ENCODE measurements at regions not wholly inside any gene's neighbourhood (a gene's known extent, or its start where the extent isn't known, plus 50 kb on each side); places are given as distances from the start of the nearest gene placed in this dataset.
"Not testable (repeated sequence)": the region's sequence is repeated elsewhere in the genome, so short reads cannot be mapped to it uniquely, and the experiment has no call there.

DNA sequence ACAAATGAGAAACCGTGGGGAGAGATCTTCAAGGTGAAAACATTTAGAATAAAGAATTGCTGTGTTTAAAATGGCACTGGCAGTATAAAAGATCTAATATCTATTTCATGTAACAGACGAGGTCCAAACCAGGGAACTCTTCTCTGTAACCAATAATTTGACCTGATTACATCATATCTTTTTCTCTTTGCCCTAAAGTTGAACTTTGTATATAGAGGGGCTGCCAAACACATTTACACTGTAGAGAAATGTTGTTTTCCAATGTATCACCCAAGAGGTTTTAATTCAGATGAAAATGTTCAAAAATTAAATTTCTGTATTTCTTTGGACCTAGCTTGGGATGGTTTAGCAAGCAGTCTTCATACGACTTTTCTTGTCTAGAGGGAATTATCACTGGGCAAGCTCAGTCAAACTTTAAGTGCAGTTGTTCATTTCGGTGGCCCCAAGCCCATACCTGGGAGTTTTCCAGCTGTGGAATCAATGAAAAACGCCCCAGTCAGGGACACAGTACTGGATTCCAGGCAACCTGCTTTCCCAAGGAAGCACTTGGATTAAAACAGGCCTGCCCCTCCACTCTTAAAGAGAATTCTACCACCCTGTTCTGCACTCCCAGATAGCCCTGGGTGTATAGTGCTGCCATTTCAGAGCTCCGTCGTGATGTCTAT lies 208.5 kb upstream of the FN1 start:
- peak; percentile 75 for DNase-seq

DNA sequence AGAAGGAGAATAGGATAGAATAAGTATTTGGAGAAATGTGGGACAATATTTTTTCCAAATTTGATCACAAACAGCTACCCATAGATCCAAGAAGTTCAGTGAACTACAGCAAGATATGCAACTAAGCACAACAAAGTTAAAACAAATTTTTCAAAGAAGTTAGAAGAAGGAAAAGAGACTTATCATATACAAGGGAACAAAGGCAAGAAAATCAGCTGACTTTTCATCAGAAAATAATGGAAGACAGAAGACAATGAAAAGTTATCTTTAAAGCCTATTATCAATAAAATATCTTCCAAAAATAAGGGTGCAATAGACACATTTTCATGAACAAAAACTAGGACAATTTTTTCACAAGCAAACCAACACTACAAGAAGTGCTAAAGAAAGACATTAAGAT lies 202.8 kb upstream of the FN1 start:
- no peak for DNase-seq

DNA sequence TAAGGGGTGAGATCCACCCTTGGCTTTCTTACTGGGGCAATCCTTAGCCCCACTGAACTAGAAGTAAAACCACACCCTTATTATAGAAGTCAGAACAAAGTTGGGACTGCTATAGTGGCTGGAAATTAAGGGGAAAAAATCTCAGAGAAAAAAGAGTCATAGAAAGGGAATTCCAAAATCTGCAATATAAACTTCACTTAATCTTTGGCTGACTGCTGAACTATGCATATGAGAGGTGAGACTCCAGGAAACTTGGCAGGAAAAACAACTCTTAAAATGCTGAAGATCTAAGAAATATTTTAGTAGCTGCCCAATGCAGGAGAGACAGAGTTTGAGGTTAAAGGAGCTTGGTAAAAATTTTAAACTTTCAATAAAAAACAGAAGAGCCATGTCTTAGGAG lies 201.8 kb upstream of the FN1 start:
- no peak for DNase-seq

DNA sequence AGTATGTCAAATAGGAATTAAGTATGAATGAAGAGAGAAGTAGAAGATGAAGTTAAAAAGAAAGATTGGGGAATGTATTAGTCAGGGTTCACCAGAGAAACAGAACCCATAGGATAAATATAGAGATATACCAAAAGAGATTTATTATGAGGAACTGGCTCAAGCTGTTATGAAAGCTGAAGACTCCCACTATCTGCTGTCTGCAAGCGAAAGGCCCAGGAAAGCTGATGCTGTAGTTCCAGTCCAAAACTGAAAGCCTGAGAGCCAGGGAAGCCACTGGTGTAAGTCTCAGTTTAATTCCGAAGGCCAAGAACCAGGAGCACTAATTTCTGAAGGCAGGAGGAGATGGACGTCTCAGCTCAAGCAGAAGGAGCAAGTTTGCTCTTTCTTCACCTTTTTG lies 200.9 kb upstream of the FN1 start:
- no peak for DNase-seq

DNA sequence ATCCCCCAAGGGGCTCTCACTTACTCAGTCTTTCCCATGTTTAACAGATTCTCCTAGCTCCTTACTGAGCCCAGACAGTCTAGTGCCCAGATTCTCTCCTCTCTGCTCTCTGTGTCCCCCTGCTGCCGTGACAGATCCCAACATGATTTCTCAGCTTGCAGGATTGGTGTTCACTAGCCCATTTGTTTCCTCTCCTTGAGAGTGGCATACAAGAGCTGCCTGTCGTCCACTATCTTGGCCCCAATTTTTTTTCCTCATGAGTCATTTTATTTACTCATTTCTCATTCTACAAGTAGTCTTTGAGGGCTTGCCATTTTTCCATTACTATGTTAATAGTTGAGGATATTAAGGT lies 199.9 kb upstream of the FN1 start:
- DNase-seq, result no peak

DNA sequence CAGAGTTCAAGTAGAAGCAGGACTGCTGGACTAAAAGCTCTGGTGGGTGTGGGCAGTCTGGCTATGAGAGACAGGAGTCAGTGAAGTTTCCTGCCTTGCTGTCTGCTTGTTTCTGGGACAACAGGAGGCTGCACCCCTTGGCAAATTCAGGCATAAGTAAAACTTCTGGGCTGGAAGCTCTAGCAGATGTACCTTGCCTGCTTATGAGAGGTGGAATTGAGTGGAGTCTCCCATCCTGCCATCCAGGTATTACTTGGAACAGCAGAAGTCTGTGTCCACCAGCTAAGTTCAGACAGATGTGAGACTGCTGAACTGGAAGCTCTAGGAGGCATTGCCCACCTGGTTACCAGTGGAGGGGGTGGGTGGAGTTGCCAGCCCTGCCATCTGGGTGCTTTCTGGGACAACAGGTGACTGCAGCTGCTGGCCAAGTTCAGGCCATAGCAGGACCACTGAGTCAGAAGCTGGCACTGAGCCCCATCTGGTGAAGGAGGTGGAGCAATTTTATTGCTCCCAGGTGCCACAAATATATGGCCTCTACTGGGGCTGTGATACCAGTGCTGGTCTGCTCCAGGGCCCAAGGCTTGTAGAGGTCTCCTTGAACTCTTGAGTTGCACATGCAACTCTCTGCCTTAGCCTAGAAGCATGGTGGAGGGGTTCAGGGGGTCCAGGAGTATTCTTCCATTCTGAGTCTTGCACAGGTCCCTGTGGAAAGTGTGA lies 199.4 kb upstream of the FN1 start:
- no peak for DNase-seq

DNA sequence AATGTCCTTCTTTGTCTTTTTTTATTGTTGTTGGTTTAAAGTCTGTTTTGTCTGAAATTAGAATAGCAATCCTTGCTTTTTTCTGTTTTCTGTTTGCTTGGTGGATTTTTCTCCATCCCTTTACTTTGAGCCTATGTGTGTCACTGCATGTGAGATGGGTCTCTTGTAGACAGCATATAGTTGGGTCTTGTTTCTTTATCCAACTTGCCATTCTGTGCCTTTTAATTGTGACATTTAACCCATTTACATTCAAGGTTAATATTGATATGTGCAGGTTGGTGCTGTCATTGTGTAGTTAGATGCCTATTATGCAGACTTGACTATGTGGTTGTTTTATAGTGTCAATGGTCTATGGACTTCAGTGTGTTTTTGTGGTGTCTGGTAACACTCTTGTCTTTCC lies 197.5 kb upstream of the FN1 start:
- DNase-seq, result no peak

DNA sequence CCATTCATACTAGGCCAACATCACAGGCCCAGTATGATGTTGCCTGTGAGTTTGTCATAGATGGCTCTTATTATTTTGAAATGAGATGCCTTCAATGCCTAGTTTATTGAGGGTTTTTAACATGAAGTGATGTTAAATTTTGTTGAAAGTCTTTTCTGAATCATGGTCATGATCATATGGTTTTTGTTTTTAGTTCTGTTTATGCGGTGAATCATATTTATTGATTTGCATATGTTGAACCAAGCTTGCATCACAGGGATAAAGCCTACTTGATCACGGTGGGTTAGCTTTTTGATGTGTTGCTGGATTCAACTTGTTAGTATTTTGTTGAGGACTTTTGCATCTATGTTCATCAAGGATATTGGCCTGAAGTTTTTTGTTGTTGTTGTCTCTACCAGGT lies 195.8 kb upstream of the FN1 start:
- DNase-seq, result no peak

DNA sequence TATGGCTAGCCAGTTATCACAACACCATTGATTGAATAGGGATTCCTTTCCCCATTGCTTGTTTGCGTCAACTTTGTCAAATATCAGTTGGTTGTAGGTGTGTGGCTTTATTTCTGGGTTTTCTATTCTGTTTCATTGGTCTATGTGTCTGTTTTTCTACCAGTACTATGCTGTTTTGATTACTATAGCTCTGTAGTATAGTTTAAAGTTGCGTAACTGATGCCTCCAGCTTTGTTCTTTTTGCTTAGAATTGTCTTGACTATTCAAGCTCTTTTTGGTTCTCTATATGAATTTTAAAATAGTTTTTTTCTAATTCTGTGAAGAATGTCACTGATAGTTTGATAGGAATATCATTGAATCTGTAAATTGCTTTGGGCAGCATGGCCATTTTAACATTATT lies 194.9 kb upstream of the FN1 start:
- DNase-seq, result not testable (repeated sequence)

DNA sequence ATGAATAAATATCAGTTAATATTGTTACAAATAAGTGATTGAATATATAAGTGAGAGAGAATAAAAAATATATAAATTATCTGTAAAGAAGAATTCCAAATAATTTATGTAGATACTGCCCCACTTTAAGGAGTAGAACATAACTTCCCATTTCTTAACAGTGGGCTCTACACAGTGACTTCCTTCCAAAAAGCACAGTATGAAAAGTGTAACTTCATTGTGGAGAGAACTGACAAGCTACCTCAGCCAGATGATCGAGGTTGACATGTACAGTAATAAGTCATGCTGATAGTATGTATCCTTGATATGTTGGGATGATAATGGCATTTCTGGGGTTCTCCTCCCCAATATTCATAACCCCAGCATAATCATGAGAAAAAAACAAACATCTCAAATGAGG lies 191.9 kb upstream of the FN1 start:
- DNase-seq, result no peak

DNA sequence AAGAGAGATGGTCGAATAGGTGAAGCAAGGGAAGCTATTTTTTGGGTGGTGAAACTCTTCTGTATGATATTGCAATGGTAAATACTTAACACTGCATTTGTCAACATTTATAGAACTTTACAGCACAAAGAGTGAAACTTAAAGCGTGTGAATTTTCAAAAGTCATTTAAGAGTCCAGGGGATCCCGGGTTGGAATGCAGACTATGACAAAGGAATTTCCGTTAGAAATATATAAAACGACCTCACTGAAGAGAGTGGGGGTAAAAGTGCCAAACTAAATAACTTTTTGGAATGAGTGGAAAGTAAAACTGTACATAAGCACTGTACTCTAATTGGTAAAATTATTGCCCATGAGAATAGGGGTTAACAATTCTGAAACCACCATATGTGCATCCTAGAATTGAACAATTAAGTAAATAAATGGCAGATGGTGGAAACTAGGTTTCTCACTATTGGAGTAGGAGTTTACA lies 191.0 kb upstream of the FN1 start:
- no peak for DNase-seq

DNA sequence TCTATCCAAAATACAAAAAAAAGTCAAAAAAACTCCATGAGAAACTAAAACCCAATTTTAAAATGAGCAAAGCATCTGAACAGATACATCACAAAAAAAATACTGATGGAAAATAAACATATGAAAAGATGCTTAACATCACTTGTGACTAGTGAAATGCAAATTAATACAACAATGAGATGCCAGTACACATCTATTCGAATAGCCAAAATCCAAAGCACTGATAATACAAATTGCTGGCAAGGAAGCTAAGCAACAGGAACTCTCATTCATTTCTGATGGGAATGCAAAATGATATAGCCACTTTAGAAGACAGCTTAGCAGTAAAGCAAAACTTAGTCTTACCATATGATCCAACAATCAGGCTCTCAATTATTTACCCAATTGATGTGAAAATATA lies 190.2 kb upstream of the FN1 start:
- DNase-seq, result no peak

DNA sequence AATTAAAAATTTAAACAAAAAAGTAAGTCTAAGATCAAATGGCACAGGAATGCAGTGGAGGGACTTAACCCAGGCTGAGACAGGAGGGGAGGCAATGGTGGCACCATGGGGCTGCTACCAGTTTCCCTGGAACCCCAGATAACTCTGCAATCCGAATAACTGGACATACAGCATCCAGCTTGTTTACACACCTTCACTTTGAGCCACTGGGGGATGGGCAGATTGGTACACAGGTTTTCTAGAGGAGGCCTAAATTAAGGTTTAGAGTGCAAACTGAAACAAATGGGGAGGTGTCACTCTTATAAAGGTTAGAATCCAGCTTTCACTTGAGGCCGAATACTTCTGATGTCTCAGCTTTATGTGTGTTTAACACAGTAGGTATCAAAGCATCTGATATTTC lies 189.3 kb upstream of the FN1 start:
- no peak for DNase-seq

DNA sequence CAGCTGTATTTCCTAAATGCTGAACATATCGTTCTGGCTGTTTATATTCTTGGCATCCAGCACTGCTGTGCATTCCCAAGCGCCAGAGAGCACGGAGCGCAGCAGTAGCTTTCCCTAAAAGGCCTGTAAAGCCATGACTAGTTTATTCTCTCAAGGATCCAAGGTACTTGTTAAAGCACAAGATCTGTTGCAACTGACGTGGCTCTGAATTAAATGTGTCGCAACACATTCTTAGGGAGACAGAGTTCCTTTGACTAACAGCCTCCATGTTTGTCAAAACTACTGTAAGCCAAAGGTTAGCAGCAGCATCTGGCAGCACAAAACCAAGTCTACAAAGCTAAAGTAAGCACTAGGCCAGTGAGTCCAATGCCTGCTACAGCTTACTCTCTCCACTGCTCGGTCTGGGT lies 188.6 kb upstream of the FN1 start:
- DNase-seq, result peak; percentile 75

DNA sequence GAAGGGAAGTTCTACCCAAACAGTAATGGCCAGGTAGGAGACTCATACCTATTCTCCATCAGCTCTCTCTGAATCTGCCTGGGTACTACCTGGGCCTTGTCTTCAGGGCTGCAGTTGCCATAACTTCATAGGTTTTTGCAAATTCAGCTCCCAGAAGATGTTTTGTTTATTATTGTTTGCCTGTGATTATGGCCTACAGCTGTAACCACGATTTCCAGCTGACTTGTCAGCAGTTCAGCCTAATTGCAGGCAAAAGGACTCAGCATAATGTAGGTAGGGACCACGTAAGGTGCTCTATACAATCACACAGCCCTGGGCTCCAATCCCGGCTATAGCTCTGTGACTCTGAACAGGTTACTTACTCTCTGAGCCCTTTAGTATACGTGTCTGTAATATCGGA lies 187.0 kb upstream of the FN1 start:
- no peak for DNase-seq

DNA sequence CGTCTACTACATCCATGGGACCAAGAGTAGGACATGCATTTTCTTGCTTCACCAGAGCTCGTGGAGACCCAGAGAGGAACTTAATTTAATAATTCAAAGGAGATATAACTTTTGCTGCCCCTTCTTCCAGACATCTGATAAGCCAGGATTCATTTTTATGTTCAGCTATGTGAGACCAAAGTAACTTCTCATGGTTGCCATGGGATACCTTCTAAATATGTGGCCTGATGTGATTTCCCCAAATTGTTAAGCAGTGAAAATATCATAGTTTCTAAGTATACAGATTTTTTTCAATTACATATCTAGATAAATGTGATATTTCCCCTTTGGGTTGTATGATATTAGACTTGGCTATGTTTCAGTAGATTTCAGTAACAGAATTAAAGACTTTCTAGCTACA lies 185.5 kb upstream of the FN1 start:
- no peak for DNase-seq

DNA sequence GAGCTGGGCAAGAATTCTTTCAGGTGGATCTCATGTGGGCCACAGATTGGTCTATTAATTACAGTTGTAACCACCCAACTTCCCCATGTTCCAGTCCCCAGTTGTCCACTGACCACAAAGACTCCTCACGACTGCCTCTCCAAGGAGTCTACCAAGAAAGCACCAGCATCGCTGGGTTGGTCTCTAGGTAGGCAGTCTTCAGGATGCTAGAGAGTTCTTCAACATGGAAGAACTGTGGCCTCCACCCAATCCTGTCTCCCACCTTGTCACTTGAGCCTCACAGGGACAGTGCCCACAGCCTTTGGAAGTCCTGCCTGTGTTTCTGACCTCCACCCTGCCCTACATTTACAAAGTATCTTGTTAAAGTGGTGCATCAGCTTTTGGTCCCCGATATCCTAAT lies 184.7 kb upstream of the FN1 start:
- DNase-seq, result no peak

DNA sequence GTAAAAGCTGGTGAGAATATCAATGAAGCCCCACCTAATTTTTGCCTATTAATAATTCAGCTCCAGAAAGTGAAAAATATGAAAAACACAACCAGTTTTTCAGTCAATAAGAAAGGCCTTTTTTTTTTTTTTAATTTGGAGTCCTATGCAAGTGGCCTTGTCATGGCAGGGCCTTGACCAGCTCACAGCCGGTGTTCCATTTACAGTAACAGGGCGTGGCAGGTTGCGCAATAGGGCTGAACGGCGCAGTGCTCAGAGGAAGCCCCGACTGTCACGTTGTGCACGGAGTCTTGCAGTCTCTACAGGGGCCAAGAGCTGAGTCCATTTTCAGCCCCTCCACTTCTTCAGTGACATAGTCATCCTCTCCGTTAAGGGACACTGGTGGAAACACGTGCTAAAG lies 184.1 kb upstream of the FN1 start:
- no peak for DNase-seq

DNA sequence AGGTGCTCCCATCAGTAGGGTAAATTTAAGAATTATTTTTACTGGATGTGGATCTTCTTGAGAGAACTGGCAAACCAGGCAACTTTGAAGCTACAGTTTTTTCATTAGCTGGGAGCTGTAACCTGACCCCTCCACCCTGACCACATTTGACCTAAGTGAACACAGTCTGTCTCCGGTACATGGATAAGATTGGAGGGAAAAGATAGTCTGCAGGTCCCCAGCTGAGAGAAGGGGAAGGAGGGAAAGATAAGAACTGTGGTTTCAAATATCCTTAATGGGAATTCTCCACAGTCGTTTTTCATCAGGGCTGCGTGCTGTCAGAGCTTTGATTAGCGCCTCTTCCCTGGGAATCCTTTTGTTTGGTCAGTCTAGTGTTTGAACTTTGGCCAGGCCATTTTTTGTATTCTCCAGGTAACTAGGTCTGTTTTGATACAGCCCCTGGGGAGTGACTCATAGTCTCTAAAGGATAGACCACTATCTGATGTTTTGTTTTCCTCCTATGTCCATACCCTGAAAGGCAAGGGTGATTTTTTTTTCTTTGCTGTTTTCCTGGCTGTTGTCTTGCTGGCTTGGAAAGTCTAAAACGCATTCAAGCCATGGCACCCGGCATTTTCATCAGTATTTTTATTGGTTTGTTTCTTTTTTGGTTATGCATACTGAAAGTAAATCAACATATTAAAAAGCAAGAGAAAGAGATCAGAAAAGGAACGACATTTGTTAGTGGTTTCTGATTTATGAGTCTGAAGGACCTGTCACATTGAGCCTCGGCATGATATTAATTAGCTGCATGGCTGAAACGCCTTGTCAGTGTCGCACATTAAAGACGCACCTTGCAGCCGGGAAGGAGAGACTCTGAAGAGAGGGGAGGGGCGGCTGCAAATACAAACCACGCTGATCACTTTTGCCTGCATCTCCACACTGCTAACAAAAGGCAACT lies 183.4 kb upstream of the FN1 start:
- no peak for DNase-seq

DNA sequence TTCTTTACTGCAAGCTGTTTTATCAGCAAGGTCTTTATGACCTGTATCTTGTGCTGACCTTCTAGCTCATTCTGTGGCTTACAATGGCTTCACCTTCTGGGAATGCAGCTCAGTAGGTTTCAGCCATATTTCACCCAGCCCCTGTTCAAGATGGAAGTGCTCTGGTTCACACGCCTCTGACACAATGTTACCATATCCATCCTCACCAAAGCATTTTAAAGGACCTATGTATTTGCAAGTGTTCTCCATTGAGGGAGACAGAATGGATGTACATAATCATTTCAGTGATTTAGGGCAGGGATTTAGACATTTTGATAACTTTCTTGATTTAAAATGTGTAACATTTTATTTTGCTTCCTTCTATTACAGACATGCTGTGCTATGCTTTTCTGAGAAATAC lies 182.3 kb upstream of the FN1 start:
- DNase-seq, result no peak

DNA sequence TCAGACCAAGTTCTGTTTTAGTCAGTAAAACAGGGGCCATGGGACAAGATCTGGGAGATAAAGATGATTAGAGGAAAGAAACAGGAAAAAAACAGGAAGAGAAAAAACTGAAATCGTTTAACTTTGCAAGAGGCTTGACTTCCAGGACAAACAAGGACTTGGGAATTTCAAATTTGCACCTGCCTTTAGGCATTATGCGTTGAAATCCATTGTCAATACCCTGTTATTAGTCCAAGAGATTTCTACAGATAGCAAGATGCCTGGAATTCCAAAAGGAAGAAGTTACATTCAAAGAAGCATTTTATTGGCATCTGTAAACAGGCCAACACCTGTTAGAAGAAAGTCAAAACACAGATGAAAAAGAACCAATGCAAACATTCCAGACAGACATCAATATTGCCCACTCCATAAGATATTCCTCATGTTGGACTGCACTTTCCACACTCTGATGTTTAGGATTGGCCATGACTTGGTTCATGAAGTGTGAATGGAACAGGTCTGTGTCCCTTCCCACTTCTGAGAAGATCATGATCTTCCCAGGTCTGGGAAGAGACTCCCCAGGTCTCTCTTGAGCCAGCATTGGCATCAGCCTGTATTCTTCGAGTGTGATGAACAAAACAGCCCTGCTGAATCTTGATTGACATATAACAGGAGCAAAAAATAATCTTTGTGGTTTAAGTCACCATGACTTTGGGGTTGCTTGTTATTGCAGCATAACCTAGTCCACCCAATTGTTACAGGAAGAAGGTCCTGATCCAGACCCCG lies 181.4 kb upstream of the FN1 start:
- DNase-seq, result no peak

DNA sequence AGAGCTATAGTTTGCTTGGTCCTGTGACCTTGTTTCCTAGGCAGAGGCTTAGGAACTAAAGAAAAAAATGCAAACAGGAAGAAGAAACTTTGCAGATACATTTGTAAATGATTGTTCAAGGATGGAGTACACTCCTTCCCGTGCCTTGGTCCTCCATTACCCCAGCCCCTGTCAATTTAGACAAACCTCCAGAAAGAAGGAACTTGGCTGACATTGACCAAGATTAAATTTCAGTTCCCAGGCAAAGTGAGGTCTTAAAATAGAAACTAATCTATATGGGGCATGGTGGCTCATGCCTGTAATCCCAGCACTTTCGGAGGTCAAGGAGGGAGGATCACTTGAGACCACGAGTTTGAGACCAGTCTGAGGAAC lies 179.9 kb upstream of the FN1 start:
- no peak for DNase-seq
